Activated naive CD8-positive, alpha-beta T cell (primary cell): ENCODE measurements at regions not wholly inside any gene's neighbourhood (a gene's known extent, or its start where the extent isn't known, plus 50 kb on each side); places are given as distances from the start of the nearest gene placed in this dataset.

Source experiments
- H3K27ac Mint-ChIP-seq: one replicate; pipeline ENCODE4 v1.8.0; 2021; ENCODE audit warnings: mixed read lengths
- H3K27me3 Mint-ChIP-seq: one replicate; pipeline ENCODE4 v1.8.0; 2021; ENCODE audit warnings: mixed read lengths
- H3K36me3 Mint-ChIP-seq: one replicate; pipeline ENCODE4 v1.8.0; 2021; ENCODE audit warnings: mixed read lengths
- H3K4me1 Mint-ChIP-seq: one replicate; pipeline ENCODE4 v1.8.0; 2021; ENCODE audit warnings: low read depth, mixed read lengths
- H3K4me3 Mint-ChIP-seq: one replicate; pipeline ENCODE4 v1.8.0; 2021; ENCODE audit warnings: mild to moderate bottlenecking, mixed read lengths
- H3K9me3 Mint-ChIP-seq: one replicate; pipeline ENCODE4 v1.8.0; 2021; ENCODE audit warnings: low read depth, mixed read lengths

GRCh38 chr6:154592199-154592860, 81.8 kb upstream of the CNKSR3 start:
- no peak overlapping the region for H3K27ac Mint-ChIP-seq
- no peaks in the 10 kb centered on the region for H3K4me1 Mint-ChIP-seq
- no peaks in the 10 kb centered on the region for H3K36me3 Mint-ChIP-seq
- H3K27me3 Mint-ChIP-seq = no peaks in the 10 kb centered on the region
- H3K4me3 Mint-ChIP-seq = no peak overlapping the region
- H3K9me3 Mint-ChIP-seq = no peaks in the 10 kb centered on the region

- no peaks in the 10 kb centered on the region for H3K9me3 Mint-ChIP-seq
- no peak overlapping the region for H3K27ac Mint-ChIP-seq
- no peaks in the 10 kb centered on the region for H3K4me1 Mint-ChIP-seq
- H3K36me3 Mint-ChIP-seq = no peaks in the 10 kb centered on the region
- H3K27me3 Mint-ChIP-seq = no peaks in the 10 kb centered on the region
- H3K4me3 Mint-ChIP-seq = no peak overlapping the region
Measured at GRCh38 chr6:154593122-154593521, 82.6 kb upstream of the CNKSR3 start.

- Mint-ChIP-seq H3K27ac (no peak overlapping the region), H3K27me3 (no peaks in the 10 kb centered on the region), H3K36me3 (no peaks in the 10 kb centered on the region), H3K4me1 (no peaks in the 10 kb centered on the region), H3K4me3 (no peak overlapping the region), H3K9me3 (no peaks in the 10 kb centered on the region)
Measured at GRCh38 chr6:154594496-154595198, 84.2 kb upstream of the CNKSR3 start.

DNA sequence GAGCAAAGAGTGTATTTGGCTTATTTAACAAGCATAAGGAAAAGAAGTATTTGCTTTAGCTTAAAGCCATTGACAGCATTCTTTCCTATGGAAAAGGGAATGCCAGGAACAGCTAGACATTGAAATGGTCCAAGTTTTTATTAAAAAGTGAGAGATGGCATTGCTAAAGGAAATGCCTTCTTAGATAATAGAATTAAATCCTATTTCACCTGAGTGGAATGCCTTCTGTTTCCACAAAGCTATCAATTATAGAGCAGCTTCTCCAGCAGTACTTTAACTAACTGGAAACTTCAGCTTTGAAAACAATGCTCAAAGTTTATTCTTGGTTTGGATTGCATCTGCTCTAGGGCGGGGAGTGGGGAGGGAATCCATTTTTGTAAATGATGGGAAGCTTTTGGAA, 85.1 kb upstream of the CNKSR3 start:
- Mint-ChIP-seq H3K36me3 (no peaks in the 10 kb centered on the region), H3K27ac (no peak overlapping the region), H3K4me1 (no peaks in the 10 kb centered on the region), H3K9me3 (no peaks in the 10 kb centered on the region), H3K27me3 (no peaks in the 10 kb centered on the region), H3K4me3 (no peak overlapping the region)

DNA sequence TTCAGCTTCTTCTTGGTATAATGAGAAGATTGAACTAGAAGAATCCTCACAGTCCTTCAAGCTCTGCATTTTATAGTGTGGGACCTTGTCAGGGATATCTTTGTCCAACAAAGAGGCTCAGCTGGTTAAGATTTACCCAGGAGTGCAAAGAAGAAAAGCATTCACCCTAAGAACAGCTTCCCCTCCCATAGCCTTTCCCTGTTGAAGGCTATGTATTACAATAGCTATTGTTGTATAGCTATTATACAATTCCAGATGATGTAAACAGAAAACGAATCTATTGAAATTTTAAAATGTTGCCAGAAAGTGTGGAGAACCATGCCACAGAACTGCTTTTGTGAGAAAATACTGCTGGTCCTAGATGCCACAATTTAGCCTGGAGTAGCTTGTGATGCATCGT, 85.5 kb upstream of the CNKSR3 start:
- Mint-ChIP-seq H3K27ac (no peak overlapping the region), H3K27me3 (no peaks in the 10 kb centered on the region), H3K36me3 (no peaks in the 10 kb centered on the region)

GRCh38 chr6:154596701-154597100, 86.2 kb upstream of the CNKSR3 start:
- Mint-ChIP-seq H3K27me3 (no peaks in the 10 kb centered on the region), H3K4me1 (no peaks in the 10 kb centered on the region), H3K4me3 (no peak overlapping the region), H3K27ac (no peak overlapping the region), H3K36me3 (no peaks in the 10 kb centered on the region), H3K9me3 (no peaks in the 10 kb centered on the region)

More for the DNA sequence above, 85.5 kb upstream of the CNKSR3 start:
- Mint-ChIP-seq H3K4me3 (no peak overlapping the region), H3K9me3 (no peaks in the 10 kb centered on the region), H3K4me1 (no peaks in the 10 kb centered on the region)

DNA sequence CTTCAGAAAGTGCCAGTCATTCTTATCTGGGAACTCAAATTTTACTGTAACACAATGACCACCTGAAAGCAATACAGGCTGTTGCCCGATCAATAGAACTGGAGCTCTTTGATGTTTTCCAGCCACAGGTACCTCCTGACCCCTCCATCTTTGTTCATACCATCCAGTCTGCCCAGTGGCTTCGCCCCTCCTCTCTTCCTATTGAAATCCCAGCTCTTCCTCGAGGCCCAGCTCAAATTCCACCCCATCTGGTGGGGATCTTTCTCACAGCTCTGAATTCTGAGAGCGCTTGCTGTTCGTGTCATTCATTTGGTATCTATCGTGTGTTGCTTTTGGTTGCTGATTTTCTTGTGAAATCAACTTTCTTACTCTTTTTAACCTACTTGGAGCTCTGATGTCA, 87.9 kb upstream of the CNKSR3 start:
- Mint-ChIP-seq H3K27ac (no peak overlapping the region), H3K27me3 (no peaks in the 10 kb centered on the region), H3K4me3 (no peak overlapping the region), H3K4me1 (no peaks in the 10 kb centered on the region), H3K36me3 (no peaks in the 10 kb centered on the region), H3K9me3 (no peaks in the 10 kb centered on the region)

- peaks cover 22% of the 10 kb centered on the region for H3K4me1 Mint-ChIP-seq
- no peaks in the 10 kb centered on the region for H3K36me3 Mint-ChIP-seq
- no peaks in the 10 kb centered on the region for H3K9me3 Mint-ChIP-seq
- H3K27me3 Mint-ChIP-seq = no peaks in the 10 kb centered on the region
- H3K27ac Mint-ChIP-seq = no peak overlapping the region
- H3K4me3 Mint-ChIP-seq = no peak overlapping the region
Measured at GRCh38 chr6:154602296-154602695, 91.8 kb upstream of the CNKSR3 start.

- no peaks in the 10 kb centered on the region for H3K9me3 Mint-ChIP-seq
- no peaks in the 10 kb centered on the region for H3K27me3 Mint-ChIP-seq
- no peaks in the 10 kb centered on the region for H3K36me3 Mint-ChIP-seq
- no peak overlapping the region for H3K27ac Mint-ChIP-seq
- no peak overlapping the region for H3K4me3 Mint-ChIP-seq
- peaks cover 22% of the 10 kb centered on the region for H3K4me1 Mint-ChIP-seq
Measured at GRCh38 chr6:154602708-154603107, 92.2 kb upstream of the CNKSR3 start.

GRCh38 chr6:154604119-154604518, 93.6 kb upstream of the CNKSR3 start:
- Mint-ChIP-seq H3K4me1 (peaks cover 22% of the 10 kb centered on the region), H3K4me3 (no peak overlapping the region), H3K27me3 (no peaks in the 10 kb centered on the region), H3K27ac (no peak overlapping the region), H3K36me3 (no peaks in the 10 kb centered on the region), H3K9me3 (no peaks in the 10 kb centered on the region)

DNA sequence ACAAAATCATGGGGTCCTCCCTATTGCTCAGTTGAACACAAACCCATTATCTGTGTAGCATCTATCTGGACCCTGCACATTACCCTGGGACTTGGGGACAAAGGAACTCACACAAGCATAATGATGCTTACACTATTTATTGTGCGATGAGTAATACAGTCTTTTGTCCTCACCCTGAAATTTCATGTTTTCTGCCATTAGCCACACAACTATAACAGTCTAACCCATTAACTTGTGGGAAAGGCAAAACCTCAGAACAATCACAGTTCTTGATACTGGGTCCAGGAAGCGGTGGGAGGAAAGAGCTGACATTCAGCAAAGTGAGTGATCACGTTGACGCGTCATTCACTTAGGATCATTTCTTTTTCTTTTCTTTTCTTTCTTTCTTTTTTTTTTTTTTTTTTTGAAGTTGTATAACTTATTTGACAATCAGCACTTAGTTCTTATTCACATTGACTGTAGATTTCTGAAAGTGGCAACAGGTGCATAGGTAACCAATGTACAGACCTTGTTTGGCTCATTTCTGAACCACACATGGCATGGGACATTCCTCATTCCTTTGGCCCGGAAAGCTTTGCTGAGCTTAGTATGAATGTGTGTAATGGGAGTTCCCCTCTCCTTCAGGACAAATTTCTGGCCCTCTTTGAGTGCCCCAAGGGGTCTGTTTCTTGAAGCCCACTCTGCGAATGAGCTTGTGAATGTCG, 94.8 kb upstream of the CNKSR3 start:
- Mint-ChIP-seq H3K9me3 (no peaks in the 10 kb centered on the region), H3K4me3 (no peak overlapping the region), H3K36me3 (no peaks in the 10 kb centered on the region), H3K27ac (no peak overlapping the region), H3K27me3 (no peaks in the 10 kb centered on the region), H3K4me1 (peaks cover 22% of the 10 kb centered on the region)

- H3K9me3 Mint-ChIP-seq = no peaks in the 10 kb centered on the region
- no peaks in the 10 kb centered on the region for H3K36me3 Mint-ChIP-seq
- peak overlapping the region; percentile 36 for H3K4me3 Mint-ChIP-seq
- peaks cover 22% of the 10 kb centered on the region for H3K4me1 Mint-ChIP-seq
- peak overlapping the region; percentile 56 for H3K27ac Mint-ChIP-seq
- H3K27me3 Mint-ChIP-seq = no peaks in the 10 kb centered on the region
Measured at GRCh38 chr6:154605882-154606370, 95.4 kb upstream of the CNKSR3 start.

DNA sequence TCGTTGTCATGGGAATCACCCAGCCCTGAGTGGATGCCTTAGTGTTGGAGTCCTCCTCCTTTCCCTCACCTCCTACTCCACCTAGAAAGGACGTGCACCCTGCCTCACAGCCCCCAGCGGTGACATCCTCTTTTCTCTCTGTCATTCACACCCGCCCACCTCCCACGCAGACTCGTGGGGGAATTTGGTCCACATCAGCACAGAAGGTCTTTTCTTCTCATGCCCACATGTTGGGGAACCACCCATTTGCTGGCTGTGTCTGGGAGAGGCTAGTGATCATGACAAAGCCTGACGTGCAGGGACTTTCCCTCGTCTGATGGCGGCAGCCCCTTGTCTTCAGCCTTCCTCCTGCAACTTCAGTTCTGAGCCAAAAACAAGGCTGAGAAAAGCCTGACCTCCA, 96.0 kb upstream of the CNKSR3 start:
- H3K4me3 Mint-ChIP-seq = peak overlapping the region; percentile 36
- H3K36me3 Mint-ChIP-seq = no peaks in the 10 kb centered on the region
- H3K27me3 Mint-ChIP-seq = no peaks in the 10 kb centered on the region
- no peaks in the 10 kb centered on the region for H3K9me3 Mint-ChIP-seq
- H3K27ac Mint-ChIP-seq = peak overlapping the region; percentile 56
- H3K4me1 Mint-ChIP-seq = peaks cover 22% of the 10 kb centered on the region

DNA sequence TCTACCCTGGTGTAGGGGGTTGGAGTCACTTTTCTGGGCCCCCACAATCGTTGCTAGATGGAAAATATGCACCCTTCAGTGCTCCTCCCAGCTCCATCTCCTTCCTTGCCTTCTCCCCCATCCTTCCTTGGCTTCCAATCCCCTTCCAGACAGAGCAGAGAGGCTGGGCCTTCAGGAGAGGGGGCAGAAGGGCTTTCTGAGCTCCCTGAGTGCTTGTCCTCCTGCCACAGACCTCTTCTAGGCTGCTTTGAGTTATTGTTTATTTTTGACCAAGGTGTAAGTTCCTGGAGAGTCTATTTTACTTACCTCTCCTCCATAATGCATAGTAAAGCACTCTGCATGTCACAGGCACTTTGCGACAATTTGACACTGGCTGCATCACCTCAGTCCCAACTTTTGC, 96.4 kb upstream of the CNKSR3 start:
- peak overlapping the region; percentile 56 for H3K27ac Mint-ChIP-seq
- H3K36me3 Mint-ChIP-seq = no peaks in the 10 kb centered on the region
- peak overlapping the region; percentile 36 for H3K4me3 Mint-ChIP-seq
- peaks cover 22% of the 10 kb centered on the region for H3K4me1 Mint-ChIP-seq
- H3K27me3 Mint-ChIP-seq = no peaks in the 10 kb centered on the region
- no peaks in the 10 kb centered on the region for H3K9me3 Mint-ChIP-seq

DNA sequence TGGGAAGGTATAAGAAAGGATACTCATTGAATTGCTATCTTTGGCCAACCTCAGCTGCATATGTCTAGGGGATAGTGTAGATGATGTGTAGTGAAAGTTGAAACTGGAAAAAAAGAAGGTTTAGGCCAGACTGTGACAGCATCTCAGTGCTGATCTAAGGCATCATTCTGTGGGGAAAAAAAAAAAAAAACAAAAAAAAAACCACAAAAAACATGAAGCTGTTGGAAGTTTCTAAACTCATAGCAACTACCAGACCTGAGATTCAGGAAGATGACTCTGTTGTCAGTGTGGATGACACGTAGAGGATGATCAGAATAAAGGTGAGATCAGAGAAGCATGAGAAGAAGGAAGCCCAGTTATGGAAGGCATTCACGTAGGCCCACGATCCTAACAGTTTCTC, 100.8 kb upstream of the CNKSR3 start:
- Mint-ChIP-seq H3K36me3 (no peaks in the 10 kb centered on the region), H3K4me1 (peaks cover 9% of the 10 kb centered on the region), H3K9me3 (no peaks in the 10 kb centered on the region), H3K27me3 (no peaks in the 10 kb centered on the region), H3K4me3 (no peak overlapping the region), H3K27ac (no peak overlapping the region)
